Limb (tissue), 2 donors: ENCODE measurements at regions not wholly inside any gene's neighbourhood (a gene's known extent, or its start where the extent isn't known, plus 50 kb on each side); places are given as distances from the start of the nearest gene placed in this dataset.

Source experiments
- DNase-seq, 2 donors: peaks; one replicate each; pipeline ENCODE4 v3.0.0-alpha.2; 2016; ENCODE audit errors: extremely low spot score in 2 of 2

DNA sequence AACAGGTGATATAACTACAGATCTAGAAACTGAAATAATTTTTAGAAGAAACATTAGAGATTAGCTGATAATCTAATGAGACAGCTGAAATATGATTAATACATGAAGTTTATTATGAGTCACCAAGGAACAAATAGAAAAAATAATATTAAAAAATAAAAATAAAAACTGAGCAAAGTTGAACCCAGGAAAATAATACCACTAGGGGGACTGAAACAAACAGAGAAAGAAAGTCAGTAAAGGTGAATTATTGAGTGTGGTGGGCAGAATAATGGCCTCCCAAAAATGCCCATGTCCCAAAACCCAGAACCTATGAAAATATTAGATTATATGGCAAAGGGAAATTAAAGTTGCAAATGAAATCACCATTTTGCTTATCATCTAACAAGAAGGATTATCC, 820.7 kb upstream of the INTU start:
- DNase-seq = no peak

DNA sequence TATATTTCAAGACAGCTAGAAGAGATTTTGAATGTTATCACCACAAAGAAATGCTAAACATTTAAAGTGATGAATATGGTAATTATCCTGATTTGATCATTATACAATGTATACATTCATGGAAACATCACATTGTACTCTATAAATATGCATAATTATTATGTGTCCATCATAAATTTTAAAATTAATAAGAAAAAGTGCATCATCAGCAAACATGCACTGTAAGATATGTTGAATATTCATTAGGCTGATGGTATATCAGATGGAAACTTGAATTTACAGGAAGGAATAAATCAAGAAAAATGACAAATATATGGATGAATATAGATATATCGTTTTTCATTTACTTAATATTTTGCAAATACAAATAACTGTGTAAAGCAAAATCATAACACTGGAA, 812.1 kb upstream of the INTU start:
- DNase-seq = no peak

DNA sequence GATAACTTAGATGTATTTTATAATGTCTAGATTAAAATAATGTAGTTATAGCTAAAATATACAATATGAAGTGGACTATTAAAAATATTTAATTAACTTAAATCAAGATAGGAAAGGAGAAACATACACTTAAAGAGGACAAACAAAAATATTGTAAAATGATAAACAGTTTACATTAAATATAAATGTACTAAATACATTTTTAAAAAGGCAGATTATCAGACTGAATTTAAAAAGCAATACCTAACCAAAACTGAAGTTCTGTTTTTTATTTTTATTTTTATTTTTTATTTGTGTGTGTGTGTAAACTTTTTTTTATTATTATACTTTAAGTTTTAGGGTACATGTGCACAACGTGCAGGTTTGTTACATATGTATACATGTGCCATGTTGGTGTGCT, 811.6 kb upstream of the INTU start:
- no peak for DNase-seq

DNA sequence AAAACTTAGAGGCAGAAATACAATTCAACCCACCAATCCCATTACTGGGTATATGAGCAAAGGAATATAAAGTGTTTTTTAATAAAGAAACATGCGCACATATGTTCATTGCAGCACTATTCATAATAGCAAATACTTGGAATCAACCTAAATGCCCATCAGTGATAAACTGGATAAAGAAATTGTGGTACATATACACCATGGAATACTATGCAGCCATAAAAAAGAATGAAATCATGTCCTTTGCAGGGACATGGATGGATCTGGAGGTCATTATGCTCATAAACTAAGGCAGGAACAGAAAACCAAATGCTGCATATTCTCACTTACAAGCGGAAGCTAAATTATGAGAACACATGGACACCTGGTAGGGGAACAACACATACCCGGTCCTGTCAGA, 807.7 kb upstream of the INTU start:
- DNase-seq = no peak

DNA sequence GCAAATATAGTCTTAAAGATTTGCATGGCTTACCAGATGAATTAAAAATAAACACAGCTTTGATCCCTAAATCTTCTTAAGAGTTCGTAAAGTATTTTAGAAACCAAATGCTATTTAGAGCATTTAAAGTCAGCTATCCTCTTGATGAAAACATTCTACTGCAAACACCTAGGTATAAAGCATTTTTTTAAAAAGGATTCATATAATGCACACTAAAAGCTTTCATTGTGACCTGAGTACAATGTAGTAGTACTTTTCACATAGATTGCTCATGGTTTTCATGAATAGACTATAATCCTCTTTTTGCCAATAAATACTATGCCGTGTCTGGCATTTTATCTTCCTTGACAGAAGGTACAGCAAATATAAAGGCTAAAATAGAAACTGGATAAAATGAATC, 805.1 kb upstream of the INTU start:
- DNase-seq = no peak

DNA sequence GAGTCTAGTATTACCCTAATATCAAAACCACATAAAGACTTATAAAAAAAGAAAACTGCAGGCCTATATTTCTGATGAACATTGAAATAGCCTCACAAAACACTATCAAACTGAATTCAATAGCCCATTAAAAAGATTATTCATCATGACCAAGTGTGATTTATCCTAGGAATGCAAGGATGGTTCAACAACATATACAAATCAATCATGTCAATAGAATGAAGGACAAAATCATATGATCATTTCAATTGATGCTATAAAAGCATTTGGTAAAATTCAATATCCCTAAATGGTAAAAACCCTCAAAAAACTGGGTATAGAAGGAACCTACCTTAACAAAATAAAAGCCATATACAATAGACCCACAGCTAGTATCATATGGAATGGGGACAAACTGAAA, 797.9 kb upstream of the INTU start:
- no peak for DNase-seq

DNA sequence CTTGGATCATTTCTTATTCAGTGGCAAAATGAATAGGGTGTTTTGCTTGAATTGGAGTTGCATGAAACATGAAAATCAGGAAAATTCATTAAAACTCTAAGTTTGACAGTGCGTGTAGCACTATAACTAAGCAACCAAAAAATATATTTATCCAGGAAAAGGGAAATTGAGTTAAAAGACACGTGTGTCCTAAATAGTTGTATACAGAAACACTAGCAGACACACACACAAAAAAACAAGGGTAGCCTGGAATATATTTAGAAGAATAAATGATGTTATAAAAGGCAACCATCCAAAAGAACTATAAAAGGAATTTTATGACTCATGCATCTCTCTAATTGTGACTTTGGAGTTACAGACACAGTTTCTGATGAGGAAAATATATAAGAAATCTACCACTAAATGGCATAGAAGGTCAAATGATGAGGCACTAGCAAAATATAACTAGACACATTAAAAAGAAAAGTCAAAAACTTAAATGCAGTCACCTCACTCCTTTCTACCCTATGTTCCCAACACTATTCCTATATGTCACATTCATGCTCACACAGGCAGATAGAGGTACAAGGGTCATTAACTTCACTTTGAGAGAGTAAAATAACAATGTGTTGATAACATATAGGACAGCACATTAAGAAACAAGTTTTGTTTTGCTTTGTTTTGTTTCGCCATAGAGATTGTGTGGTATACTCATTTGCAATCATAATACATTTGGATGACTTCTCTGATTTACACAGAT, 793.6 kb upstream of the INTU start:
- DNase-seq = peak in 1 of 2 donors; percentile 35

DNA sequence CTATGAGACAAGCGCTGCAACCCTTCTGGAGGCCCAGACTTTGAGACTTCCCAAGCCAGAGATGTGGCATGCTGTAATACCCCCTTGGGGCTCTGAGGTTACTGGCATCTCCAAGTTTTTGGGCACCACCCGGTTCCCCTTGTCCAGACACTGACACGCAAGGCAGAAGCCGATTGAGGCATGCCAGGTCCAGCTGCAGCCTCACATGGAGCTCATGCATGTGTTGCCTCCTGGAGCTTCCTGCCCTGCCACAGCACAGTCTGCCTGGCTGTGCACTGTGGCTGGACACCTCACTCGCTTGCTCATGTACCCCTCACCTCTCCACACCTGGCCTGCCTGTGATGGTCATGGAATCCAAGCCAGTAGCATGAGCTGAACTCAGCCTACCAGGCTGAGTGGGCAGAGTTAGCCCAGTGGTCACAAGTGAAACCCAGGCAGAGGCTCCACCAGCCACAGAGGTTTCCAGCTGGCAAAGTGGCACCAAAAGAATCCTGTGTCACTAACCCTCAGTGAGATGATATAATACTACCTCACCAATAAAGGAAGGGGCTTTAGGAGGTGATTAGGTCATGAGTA, 789.2 kb upstream of the INTU start:
- no peak for DNase-seq

DNA sequence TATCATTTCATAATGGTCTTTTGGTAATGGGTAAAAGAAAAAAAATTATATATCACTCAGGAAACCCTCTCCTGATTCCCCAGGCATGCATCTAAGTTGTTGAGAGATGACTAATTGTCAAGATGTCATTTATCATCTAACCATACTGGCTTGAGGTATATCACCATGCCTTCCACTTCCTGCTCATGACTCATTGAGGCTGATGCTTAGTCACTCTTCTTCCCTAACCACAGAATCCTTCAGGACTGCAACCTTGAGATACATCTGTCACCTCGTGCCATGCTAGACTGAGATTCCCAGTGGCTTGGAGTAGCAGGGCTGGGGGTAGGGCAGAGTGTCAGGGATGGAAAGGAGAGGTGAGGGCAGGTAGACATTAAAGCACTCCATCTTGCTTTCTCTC, 782.5 kb upstream of the INTU start:
- no peak for DNase-seq

DNA sequence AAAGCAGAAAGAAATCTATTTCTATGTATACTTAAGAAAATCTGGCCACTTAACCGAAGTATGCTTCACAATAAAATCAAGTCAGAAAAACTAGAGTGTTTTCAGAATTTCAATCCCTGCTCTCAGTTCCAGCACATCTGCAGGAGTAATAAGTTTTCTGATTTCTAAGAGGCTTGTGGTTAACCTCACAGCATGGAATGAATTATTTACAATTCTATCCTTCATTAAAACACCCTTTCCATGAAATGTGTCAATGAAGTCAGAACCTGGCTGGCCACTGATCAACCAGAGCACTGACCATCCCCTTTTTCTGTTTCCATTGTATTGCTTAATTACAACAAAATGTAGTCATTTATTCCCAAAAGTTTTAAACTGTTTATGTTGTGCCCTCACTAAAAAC, 781.4 kb upstream of the INTU start:
- peak in 1 of 2 donors; percentile 18 for DNase-seq

DNA sequence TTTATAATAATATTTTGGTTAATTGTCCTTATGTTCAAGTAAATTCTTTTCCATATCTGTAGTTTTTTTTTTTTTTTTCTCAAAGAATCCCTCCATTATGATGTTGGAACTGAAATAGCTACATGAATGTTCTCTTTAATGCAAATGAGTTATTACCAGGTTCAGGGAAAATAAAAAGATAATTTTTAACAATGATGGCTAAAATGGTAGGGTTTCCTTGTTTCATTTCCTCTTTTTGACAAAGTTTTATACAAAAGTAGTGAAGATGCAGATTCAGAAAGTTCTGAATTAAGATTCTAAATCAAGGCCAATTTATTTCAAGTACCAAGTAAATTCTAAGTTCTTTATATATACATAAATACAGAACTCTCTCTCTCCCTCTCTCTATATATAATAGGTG, 779.0 kb upstream of the INTU start:
- no peak for DNase-seq

DNA sequence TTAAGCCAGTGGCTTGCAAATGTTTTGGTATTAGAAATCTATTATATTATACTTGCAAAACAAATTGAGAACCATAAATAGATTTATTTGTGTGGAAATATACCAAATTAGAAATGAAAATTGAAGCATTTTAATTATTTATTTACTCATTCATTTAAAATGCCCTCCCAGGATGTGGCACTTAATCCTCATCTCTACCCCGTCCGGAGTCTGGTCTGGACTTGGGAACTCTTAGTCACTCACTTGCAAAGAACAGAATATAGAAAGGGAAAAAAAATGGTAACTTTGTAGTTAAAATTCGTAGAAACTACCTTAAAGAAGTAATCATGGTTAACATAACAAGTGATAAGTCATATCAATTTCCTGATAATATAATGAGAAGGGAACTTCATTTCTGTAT, 775.9 kb upstream of the INTU start:
- DNase-seq = no peak

DNA sequence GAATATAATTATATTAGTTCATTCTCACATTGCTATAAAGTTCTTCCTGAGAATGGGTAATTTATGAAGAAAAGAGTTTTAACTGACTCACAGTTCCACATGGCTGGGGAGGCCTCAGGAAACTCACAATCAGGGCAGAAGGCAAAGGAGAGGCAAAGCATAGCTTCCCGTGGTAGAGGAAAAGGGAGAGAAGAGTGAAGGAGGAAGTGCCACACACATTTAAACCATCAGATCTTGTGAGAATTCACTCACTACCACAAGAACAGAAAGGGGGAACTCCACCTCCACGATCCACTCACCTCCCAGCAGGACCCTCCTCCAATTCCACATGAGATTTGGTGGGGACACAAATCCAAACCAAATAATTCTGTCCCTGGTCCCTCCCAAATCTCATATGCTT, 773.4 kb upstream of the INTU start:
- no peak for DNase-seq

DNA sequence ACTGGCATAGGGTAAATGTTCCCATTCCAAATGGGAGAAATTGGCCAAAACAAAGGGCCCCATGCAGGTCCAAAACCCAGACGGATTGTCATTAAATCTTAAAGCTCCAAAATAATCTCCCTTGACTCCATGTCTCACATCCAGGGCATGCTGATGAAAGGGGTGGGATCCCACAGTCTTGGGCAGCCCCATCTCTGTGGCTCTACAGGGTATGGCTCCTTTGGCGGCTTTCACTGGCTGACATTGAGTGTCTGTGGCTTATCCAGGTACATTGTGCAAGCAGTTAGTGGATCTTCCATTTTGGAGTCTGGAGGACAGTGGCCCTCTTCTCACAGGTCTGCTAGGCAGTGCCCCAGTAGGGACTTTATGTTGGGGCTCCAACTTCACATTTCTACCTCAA, 772.9 kb upstream of the INTU start:
- DNase-seq = no peak

DNA sequence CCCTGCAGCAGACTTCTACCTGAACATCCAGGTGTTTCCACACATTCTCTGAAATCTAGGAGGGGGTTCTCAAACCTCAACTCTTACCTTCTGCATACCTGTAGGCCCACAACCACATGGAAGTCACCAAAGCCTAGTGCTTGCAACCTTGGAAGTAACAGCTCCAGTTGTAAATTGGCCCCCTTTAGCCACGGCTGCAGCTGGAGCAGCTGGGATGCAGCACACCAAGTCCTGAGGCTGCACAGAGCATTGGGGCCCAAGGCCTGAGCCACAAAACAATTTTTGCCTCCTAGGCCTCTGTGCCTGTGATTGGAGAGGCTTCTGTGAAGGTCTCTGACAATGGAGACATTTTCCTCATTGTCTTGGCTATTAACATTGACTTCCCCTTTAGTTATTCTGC, 772.4 kb upstream of the INTU start:
- DNase-seq = no peak

DNA sequence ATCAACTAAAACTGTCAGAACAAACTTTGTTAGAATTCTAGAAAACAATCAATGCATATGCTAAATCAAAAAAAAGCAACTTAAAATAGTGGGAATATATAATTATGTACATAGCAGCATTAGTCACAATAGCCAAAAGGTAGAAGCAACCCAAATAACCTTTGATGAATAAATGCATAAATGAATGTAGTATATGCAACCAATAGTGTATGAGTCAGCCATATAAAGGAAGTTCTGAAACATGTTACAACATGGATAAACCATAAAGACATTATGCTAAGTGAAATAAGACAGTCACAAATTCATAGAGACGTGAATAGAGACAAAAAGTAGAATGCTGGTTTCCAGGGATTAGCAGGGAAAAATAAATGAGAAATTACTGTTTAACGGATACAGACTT, 762.8 kb upstream of the INTU start:
- DNase-seq = no peak

DNA sequence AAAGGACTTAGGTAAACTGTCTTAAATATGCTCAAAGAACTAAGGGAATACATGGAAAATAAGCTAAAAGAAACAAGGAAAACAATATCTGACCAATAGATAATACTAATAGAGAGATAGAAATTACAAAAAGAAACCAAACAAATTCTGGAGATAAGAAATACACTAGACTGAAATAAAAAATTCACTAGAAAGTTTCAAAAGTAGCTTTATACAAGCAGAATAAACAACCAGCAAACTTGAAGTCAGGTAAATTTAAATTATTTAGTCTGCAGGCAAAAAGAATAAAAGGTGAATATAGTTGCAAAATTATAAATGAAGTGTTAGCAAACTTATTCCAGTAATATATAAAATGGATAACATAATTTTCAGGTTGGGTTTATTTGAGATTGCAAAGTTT, 760.9 kb upstream of the INTU start:
- no peak for DNase-seq

DNA sequence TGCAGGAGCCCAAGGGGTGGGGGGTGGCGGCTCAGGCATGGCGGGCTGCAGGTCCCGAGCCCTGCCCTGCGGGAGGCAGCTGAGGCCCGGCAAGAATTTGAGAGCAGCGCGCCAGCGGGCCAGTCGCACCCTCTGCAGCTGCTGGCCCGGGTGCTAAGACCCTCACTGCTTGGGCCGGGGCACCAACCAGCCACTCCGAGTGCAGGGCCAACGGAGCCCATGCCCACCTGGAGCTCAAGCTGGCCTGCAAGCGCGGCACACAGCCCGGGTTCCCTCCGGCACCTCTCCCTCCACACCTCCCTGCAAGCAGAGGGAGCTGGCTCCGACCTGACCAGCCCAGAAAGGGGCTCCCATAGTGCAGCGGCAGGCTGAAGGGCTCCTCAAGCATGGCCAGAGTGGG, 758.2 kb upstream of the INTU start:
- DNase-seq = no peak

DNA sequence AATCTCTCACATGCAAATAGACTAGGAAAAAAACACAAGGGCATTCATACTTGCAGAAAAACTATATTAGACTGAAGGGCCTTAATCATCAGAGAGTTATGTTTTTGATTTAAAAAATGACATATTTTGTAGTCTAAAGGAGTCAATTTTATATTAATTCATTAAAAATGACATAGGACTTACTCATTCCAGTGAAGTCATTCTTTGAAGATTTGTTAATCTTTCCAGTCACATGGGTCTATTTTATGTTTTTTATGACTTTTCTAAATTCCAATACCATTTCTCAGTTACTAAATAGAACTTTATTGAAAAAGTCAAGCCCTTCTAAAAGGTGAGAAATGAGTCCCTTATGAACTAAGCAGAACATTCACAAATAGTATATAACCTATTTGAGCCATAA, 743.8 kb upstream of the INTU start:
- DNase-seq = no peak

DNA sequence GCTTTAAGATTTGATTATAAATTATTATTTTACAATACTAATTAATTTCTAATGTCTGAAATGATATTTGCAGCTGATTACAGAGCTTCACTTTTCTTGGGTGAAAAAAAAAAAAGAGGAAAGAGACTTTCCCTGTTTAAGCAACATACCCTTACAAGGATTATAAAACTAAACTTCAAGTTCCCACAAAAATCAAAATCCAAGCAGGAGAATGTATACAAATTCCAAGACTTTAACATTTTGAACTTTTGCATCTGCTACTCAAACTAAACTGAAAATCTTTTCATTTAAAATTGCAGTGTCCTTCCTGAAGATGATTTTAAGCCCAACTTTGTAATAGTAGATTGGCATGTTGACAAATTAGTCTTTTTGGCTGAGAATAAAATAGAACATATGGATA, 742.4 kb upstream of the INTU start:
- DNase-seq = no peak

DNA sequence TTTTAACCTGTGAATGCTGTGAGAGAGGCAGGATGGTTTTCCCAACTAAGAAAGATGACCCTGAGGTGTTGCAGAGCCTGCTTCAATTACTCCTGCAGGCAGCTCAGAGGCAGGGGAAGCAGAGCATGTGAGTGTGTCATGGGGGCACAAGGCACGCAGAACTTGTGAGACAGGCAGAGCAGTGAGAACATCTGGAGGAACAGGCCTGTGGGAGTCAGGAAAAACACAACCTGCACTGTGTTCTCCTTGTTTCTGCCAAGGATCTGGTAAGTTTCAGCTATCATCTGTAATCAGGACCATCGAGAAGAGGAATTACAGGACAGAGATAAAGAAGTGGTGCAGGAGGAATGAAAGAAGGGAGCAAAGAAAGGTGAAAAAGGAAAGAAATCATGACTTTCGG, 741.8 kb upstream of the INTU start:
- DNase-seq = no peak

DNA sequence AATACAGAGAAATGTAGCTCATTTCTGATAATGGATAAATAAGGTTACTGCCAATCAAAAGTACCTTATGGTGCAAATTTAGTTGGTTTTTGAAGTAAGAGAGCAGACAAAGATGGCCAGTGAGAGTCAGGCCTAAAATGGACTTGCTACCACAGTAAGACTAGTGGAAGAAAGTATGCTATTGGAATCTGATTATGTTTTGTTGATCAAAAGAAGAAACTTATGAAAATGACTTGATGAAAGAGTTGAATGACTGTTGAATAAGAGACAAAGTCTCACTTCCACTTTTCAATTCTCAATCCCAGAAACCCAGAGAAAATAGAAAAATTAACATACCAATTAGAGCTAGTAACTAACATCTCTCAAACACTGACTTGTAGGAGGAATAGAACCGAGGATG, 737.8 kb upstream of the INTU start:
- DNase-seq = no peak

DNA sequence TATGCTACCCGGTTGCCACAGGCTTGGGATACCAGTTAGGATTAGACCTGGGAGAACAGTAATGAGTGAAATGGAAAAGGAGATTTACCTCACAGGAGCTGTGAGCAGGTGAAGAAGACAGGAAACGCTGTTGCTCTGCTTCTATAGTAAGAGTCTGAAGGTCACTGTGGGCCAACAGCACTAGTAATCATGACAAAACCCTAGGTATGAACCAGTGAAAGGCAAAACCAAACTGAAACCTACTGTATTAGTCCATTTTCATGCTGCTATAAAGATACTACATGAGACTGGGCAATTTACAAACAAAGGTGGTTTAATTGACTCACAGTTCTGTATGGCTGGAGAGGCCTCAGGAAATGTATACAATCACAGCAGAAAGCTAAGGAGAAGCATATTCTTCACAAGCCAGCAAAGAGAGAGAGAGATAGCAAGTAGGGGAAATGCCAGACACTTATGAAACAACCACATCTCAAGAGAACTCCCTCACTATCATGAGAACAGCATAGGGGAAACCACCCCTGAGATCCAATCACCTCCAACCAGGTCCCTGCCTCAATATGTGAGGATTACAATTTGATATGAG, 736.7 kb upstream of the INTU start:
- no peak for DNase-seq
